ENCODE measurements at regions not wholly inside any gene's neighbourhood (a gene's known extent, or its start where the extent isn't known, plus 50 kb on each side); places are given as distances from the start of the nearest gene placed in this dataset.

DNA sequence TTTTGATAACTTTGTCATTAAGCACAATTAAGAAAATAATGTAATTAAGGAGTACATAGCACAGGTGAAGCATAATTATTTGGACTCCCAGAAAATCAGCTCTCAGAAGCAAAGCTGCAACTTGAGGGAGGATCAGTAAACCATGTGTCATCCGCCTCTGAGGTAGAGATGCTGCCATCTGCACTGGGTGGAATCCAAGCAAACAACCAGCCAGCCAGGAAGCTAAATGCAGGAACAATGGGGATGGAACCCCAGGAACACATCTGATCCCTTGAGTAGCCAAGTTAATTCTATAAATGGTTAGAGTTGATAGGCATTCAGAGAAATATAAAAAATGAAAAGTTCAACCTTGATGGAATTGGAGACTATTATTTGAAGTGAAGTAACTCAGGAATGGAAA lies 520.2 kb downstream of the RFC3 start:
- H3K27ac ChIP-seq (ENCODE audit: low read depth, low read length, severe bottlenecking) = no peak overlapping the region
- no peaks in the 10 kb centered on the region for H3K4me1 ChIP-seq (ENCODE audit: control insufficient read depth, insufficient read depth, low read length, poor library complexity, severe bottlenecking)
- WGBS, 2 experiments (ENCODE audit: insufficient coverage in 2 of 2) = 100% methylated on average over 1 of the region's 1 CpG
- H3K9me3 ChIP-seq (ENCODE audit: control insufficient read depth, low read length) = peaks cover 2% of the 10 kb centered on the region
- H3K4me3 ChIP-seq (ENCODE audit: extremely low read depth, insufficient read depth, low read length, poor library complexity, severe bottlenecking) = no peak overlapping the region
- H3K36me3 ChIP-seq (ENCODE audit: control insufficient read depth, insufficient read depth, low read length) = no peaks in the 10 kb centered on the region

DNA sequence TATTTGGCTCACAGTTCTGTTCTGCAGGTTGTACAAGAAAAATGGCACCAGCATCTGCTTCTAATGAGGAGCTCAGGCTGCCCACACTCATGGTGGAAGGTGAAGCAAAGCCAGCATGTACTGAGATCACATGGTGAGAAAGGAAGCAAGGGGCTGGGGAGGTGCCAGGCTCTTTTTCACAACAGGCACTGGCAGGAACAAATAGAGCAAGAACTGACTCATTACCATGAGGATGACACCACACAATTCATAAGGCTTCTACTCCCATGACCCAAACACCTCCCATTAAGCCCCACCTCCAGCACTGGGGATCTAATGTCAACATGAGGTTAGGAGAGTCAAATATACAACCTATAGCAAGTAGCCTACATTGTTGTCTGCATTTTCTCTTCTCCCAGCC lies 522.6 kb downstream of the RFC3 start:
- H3K4me1 ChIP-seq (ENCODE audit: control insufficient read depth, insufficient read depth, low read length, poor library complexity, severe bottlenecking) = peaks cover 8% of the 10 kb centered on the region
- H3K4me3 ChIP-seq (ENCODE audit: extremely low read depth, insufficient read depth, low read length, poor library complexity, severe bottlenecking) = no peak overlapping the region
- H3K9me3 ChIP-seq (ENCODE audit: control insufficient read depth, low read length) = no peaks in the 10 kb centered on the region
- H3K36me3 ChIP-seq (ENCODE audit: control insufficient read depth, insufficient read depth, low read length) = no peaks in the 10 kb centered on the region
- no peak overlapping the region for H3K27ac ChIP-seq (ENCODE audit: low read depth, low read length, severe bottlenecking)

DNA sequence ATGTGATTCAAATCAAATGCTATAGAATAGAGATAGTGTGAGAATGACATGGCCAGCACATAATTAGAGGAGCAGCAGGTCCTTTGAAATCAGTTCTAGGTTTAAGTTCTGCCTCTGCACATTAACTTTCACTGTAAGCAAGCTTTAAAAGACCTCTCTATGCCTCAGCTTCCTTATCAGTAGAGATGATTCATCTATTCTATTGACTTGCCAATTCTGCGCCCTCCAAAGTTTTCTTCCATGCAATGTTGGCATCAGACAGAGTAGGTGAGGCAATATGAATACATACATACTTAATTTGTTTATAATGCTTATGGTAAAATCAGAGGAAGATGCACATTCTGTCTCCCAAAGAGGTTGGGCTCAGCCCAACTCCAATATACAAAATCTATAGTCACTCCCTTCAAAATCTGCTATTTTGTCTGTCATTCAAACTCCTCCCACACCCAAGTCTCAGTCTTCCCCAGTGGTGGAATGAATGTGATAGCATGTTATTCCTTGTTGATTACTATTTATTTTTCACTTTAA lies 525.5 kb downstream of the RFC3 start:
- Histone ChIP-seq H3K4me1 (ENCODE audit: control insufficient read depth, insufficient read depth, low read length, poor library complexity, severe bottlenecking) (peaks cover 8% of the 10 kb centered on the region), H3K27ac (ENCODE audit: low read depth, low read length, severe bottlenecking) (no peak overlapping the region), H3K9me3 (ENCODE audit: control insufficient read depth, low read length) (no peaks in the 10 kb centered on the region), H3K36me3 (ENCODE audit: control insufficient read depth, insufficient read depth, low read length) (no peaks in the 10 kb centered on the region), H3K4me3 (ENCODE audit: extremely low read depth, insufficient read depth, low read length, poor library complexity, severe bottlenecking) (no peak overlapping the region)
- WGBS, 2 experiments (ENCODE audit: insufficient coverage in 2 of 2) = no CpG with 5 or more reads among the region's 1 CpG

DNA sequence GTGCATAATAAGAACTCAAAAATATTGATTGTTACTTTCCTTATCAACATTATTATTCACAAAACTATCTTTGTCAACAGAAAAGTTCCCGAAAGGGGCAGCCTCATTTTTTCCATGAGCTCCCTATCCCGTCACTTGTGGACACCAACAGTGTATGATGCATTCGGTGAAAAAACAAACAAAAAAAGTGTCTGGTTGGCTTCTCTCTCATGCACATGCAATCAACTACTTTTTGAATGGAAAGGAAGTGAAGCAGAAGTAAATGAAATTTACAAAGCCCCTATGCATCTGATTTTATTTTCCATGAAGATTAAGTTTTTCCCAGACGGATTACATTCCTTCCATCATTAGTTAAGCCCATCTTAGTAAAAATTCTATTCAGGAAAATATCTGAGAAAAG lies 526.9 kb downstream of the RFC3 start:
- no peaks in the 10 kb centered on the region for H3K9me3 ChIP-seq (ENCODE audit: control insufficient read depth, low read length)
- no peaks in the 10 kb centered on the region for H3K36me3 ChIP-seq (ENCODE audit: control insufficient read depth, insufficient read depth, low read length)
- H3K4me3 ChIP-seq (ENCODE audit: extremely low read depth, insufficient read depth, low read length, poor library complexity, severe bottlenecking) = no peak overlapping the region
- no peak overlapping the region for H3K27ac ChIP-seq (ENCODE audit: low read depth, low read length, severe bottlenecking)
- H3K4me1 ChIP-seq (ENCODE audit: control insufficient read depth, insufficient read depth, low read length, poor library complexity, severe bottlenecking) = peaks cover 8% of the 10 kb centered on the region
- 75 to 85% methylated on average over 2 to 3 of the region's 4 CpGs for WGBS, 2 experiments (ENCODE audit: insufficient coverage in 2 of 2)

DNA sequence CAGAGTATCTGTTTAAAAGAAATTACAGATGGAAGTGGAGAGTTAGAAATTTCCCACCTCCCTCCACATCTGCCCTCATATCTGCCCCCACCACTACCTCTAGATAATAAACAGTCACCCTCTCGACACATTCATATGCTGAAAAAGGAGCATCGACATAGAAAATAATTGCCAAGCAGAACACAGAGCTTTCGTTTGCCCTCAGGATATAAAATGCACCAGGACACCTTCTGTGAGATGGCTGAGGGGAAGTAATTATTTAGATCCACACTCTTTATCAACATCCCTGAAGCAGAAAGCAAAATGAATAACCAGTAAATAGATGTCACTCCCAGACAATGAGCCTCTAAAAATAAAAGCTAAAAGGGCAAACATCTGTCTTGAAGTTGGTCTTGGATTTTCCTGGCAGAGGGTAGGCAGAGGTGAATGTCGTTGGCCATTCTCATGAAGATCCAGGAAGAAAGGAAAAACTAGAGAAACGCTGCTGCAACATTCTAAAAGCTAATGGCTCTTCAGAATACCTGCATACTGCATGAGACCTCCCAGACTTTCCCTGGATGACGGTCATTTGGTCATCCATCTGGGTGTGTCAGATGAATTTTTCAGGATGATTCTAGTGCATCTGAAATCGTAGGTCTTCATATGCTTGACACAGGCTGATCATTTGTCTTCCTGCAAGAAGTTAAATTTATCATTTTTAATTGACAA lies 527.5 kb downstream of the RFC3 start:
- Histone ChIP-seq H3K9me3 (ENCODE audit: control insufficient read depth, low read length) (no peaks in the 10 kb centered on the region), H3K36me3 (ENCODE audit: control insufficient read depth, insufficient read depth, low read length) (no peaks in the 10 kb centered on the region), H3K4me3 (ENCODE audit: extremely low read depth, insufficient read depth, low read length, poor library complexity, severe bottlenecking) (no peak overlapping the region), H3K4me1 (ENCODE audit: control insufficient read depth, insufficient read depth, low read length, poor library complexity, severe bottlenecking) (peaks cover 8% of the 10 kb centered on the region), H3K27ac (ENCODE audit: low read depth, low read length, severe bottlenecking) (no peak overlapping the region)
- 65 to 67% methylated on average over 1 to 6 of the region's 7 CpGs for WGBS, 2 experiments (ENCODE audit: insufficient coverage in 2 of 2)

DNA sequence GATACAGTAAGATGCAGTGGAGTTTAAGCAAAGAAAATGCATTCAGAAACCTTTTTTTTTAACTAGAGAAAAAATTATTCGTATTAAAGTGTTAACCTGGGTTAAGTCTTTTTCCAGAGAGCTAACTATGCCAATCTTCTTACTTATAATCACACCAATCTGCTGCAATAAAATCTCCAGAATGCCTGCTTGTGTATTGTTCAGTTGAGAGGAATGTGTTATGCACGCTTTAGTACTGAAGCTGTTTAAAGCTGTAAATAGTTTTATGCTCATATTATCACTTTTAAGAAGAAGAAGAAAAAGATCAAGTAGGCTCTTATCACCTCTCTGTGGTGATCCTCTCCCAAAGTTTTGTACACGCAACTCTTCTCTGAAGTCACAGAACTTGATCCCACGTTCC lies 528.7 kb downstream of the RFC3 start:
- Histone ChIP-seq H3K4me1 (ENCODE audit: control insufficient read depth, insufficient read depth, low read length, poor library complexity, severe bottlenecking) (peaks cover 8% of the 10 kb centered on the region), H3K9me3 (ENCODE audit: control insufficient read depth, low read length) (no peaks in the 10 kb centered on the region), H3K27ac (ENCODE audit: low read depth, low read length, severe bottlenecking) (no peak overlapping the region), H3K4me3 (ENCODE audit: extremely low read depth, insufficient read depth, low read length, poor library complexity, severe bottlenecking) (no peak overlapping the region), H3K36me3 (ENCODE audit: control insufficient read depth, insufficient read depth, low read length) (no peaks in the 10 kb centered on the region)
- WGBS, 2 experiments (ENCODE audit: insufficient coverage in 2 of 2) = 92 to 93% methylated on average over 2 of the region's 4 CpGs

DNA sequence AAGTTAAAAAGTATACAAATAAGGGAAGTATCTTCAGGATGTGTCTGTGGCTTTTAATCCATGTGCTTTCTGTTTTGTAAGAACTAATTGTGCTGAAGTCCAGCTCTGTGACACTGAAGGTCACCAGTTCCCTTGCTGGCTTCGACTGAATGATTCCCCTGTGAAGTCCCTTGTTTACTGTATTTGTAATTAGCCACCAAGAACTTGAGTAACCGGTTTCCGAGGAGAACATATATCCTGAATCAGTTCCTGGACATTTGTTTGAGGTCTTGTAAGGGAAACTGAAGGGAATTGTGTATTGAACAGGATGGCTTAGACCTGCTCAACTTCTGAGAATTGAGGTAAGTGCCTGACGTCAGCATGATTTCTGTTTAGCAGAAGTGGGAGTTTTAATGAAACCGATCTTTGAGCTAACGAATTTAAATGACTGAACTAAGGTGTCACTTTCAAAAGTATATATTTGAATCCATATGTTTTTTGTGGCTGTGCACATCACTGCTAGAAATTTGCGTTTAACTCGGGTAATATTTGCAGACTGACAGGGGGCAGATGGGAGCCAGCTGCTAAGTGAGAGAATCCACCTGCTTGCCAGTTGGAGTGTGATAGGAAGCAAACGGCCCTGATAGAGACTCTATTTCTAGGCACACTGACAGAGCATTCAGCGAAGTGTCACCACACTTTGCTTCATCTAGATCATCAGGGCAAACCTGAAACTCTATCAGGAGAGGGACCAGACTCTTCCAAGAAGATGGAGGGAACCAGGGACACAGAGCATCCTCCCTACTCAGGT lies 530.0 kb downstream of the RFC3 start:
- Histone ChIP-seq H3K4me1 (ENCODE audit: control insufficient read depth, insufficient read depth, low read length, poor library complexity, severe bottlenecking) (peaks cover 8% of the 10 kb centered on the region), H3K27ac (ENCODE audit: low read depth, low read length, severe bottlenecking) (no peak overlapping the region), H3K36me3 (ENCODE audit: control insufficient read depth, insufficient read depth, low read length) (no peaks in the 10 kb centered on the region), H3K4me3 (ENCODE audit: extremely low read depth, insufficient read depth, low read length, poor library complexity, severe bottlenecking) (no peak overlapping the region), H3K9me3 (ENCODE audit: control insufficient read depth, low read length) (no peaks in the 10 kb centered on the region)
- 85 to 94% methylated on average over 5 to 6 of the region's 10 CpGs for WGBS, 2 experiments (ENCODE audit: insufficient coverage in 2 of 2)

DNA sequence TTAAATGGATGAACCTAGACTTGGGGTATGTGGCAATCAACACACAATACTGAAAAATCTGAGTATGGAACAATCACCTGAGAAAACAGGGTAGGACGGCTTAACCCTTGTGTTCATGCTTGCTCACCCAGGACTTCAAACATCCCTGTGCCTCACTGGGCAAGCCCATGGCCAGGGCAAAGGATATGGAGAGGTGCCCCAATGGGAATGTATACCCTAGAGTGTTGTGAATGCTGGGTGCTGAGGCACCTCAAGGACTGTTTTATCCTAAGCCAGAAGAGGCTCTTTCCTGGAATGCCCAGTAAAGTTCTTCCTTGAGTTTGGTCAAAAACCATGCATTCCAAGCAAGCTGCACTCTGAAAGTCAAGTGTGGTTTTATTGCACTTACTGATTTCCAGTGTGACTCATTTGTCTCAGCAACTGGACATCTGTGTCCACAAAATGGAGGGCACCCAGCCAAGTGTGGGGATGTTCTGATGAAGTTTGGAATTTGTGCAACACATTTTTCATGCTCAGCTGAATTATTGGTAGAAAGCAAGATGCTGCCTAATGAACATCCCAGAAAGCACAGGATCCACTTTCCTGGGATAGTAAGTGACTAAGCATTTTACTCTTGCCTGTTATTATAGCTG lies 531.3 kb downstream of the RFC3 start:
- Histone ChIP-seq H3K36me3 (ENCODE audit: control insufficient read depth, insufficient read depth, low read length) (no peaks in the 10 kb centered on the region), H3K4me3 (ENCODE audit: extremely low read depth, insufficient read depth, low read length, poor library complexity, severe bottlenecking) (no peak overlapping the region), H3K27ac (ENCODE audit: low read depth, low read length, severe bottlenecking) (no peak overlapping the region), H3K9me3 (ENCODE audit: control insufficient read depth, low read length) (no peaks in the 10 kb centered on the region), H3K4me1 (ENCODE audit: control insufficient read depth, insufficient read depth, low read length, poor library complexity, severe bottlenecking) (peaks cover 7% of the 10 kb centered on the region)
- WGBS, 2 experiments (ENCODE audit: insufficient coverage in 2 of 2) = 80% methylated on average over 1 of the region's 1 CpG; no CpG with 5 or more reads in 1 of the 2 experiments

DNA sequence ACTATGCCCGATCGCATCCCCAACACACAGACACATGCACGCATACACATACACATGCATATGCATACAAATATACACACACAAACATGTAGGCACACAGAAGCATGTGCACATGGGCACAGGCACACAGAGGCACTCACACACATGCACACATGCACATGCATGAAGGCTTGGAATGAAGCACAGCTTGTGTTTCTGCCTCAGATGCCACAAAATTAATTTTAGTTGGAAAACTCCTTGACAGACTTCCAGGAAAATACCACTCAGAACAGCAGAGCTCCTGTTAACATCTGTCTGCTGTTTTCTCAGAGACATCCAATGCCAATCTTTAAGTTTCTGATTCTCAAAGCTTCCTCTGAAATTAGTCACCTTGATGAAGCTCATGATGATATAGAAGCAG lies 532.7 kb downstream of the RFC3 start:
- no peak overlapping the region for H3K27ac ChIP-seq (ENCODE audit: low read depth, low read length, severe bottlenecking)
- no peaks in the 10 kb centered on the region for H3K36me3 ChIP-seq (ENCODE audit: control insufficient read depth, insufficient read depth, low read length)
- WGBS, 2 experiments (ENCODE audit: insufficient coverage in 2 of 2) = 93 to 95% methylated on average over 3 of the region's 3 CpGs
- H3K9me3 ChIP-seq (ENCODE audit: control insufficient read depth, low read length) = no peaks in the 10 kb centered on the region
- H3K4me1 ChIP-seq (ENCODE audit: control insufficient read depth, insufficient read depth, low read length, poor library complexity, severe bottlenecking) = peaks cover 3% of the 10 kb centered on the region
- no peak overlapping the region for H3K4me3 ChIP-seq (ENCODE audit: extremely low read depth, insufficient read depth, low read length, poor library complexity, severe bottlenecking)

DNA sequence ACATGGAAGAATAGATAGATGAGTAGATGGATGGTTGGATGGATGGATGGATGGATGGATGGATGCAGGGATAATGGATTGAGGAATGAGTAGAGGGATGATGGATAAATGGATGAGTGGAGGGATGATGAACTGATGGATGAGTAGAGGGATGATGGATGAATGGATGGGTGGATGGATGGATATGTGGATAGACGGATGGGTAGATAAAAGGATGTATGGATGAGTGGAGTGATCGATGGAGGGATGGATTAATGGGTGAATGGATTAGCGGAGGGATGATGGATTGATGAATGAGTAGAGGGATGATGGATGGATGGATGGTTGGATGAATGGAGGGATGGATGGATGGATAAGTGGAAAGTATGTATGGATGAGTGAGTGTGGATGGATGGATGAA lies 533.2 kb downstream of the RFC3 start:
- H3K4me1 ChIP-seq (ENCODE audit: control insufficient read depth, insufficient read depth, low read length, poor library complexity, severe bottlenecking) = peaks cover 3% of the 10 kb centered on the region
- H3K27ac ChIP-seq (ENCODE audit: low read depth, low read length, severe bottlenecking) = no peak overlapping the region
- no peaks in the 10 kb centered on the region for H3K36me3 ChIP-seq (ENCODE audit: control insufficient read depth, insufficient read depth, low read length)
- H3K4me3 ChIP-seq (ENCODE audit: extremely low read depth, insufficient read depth, low read length, poor library complexity, severe bottlenecking) = no peak overlapping the region
- 89 to 92% methylated on average over 3 of the region's 3 CpGs for WGBS, 2 experiments (ENCODE audit: insufficient coverage in 2 of 2)
- H3K9me3 ChIP-seq (ENCODE audit: control insufficient read depth, low read length) = no peaks in the 10 kb centered on the region
